ENCODE measurements at regions not wholly inside any gene's neighbourhood (a gene's known extent, or its start where the extent isn't known, plus 50 kb on each side); places are given as distances from the start of the nearest gene placed in this dataset.

- TF ChIP-seq POLR2A (IDR thresholded peaks at IDR 0.05) (no peak), CTCF (IDR thresholded peaks at IDR 0.05) (no peak)
These were observed 888.3 kb downstream of the PLOD2 start for GRCh38 chr3:145272684-145273083.
